NT2/D1 (cell line): ENCODE measurements at regions not wholly inside any gene's neighbourhood (a gene's known extent, or its start where the extent isn't known, plus 50 kb on each side); places are given as distances from the start of the nearest gene placed in this dataset.

Experiments
- DNase-seq: peaks from one replicate; pipeline ENCODE4 v3.0.0-alpha.2; 2011; ENCODE audit warnings: low read depth, low spot score
- H3K27me3 ChIP-seq: 2 replicates; pipeline ENCODE4 v1.6.0; 2011; ENCODE audit warnings: mild to moderate bottlenecking; ENCODE audit not compliant: insufficient read length, insufficient read depth
- H3K36me3 ChIP-seq: 2 replicates; pipeline ENCODE4 v1.6.1; 2011; ENCODE audit warnings: mild to moderate bottlenecking, low read length, mixed read lengths; ENCODE audit not compliant: insufficient read depth, insufficient read length
- H3K4me1 ChIP-seq: 2 replicates; pipeline ENCODE4 v1.5.1; 2011; ENCODE audit not compliant: insufficient read depth, insufficient read length
- H3K4me3 ChIP-seq: 2 replicates; pipeline ENCODE4 v1.5.1; 2011; ENCODE audit warnings: low read depth; ENCODE audit not compliant: insufficient read length
- H3K9ac ChIP-seq: 2 replicates; pipeline ENCODE4 v1.6.0; 2011; ENCODE audit warnings: low read depth; ENCODE audit not compliant: insufficient read length
- H3K9me3 ChIP-seq: 2 replicates; pipeline ENCODE4 v1.5.1; 2011; ENCODE audit warnings: mild to moderate bottlenecking, low read length; ENCODE audit not compliant: insufficient read depth
- SUZ12 ChIP-seq: IDR thresholded peaks from 2 replicates; pipeline ENCODE4 v1.6.1; 2011; ENCODE audit not compliant: insufficient read length, insufficient read depth; ENCODE audit errors: extremely low read depth
- YY1 ChIP-seq: IDR thresholded peaks from 2 replicates; pipeline ENCODE4 v1.6.1; 2011; ENCODE audit not compliant: insufficient read length, insufficient read depth
- ZNF274 ChIP-seq: IDR thresholded peaks from 2 replicates; pipeline ENCODE4 v1.6.1; 2011; ENCODE audit warnings: mild to moderate bottlenecking, low read depth, low read length

- no peak for DNase-seq
- TF ChIP-seq YY1: no peak
- Histone ChIP-seq H3K9me3 (no peaks in the 10 kb centered on the region), H3K9ac (no peak overlapping the region), H3K4me1 (peaks cover 11% of the 10 kb centered on the region), H3K4me3 (no peak overlapping the region), H3K36me3 (no peaks in the 10 kb centered on the region), H3K27me3 (no peaks in the 10 kb centered on the region)
Observed at GRCh38 chr9:113652355-113653152, 189.0 kb downstream of the RGS3 start.

- peaks cover 16% of the 10 kb centered on the region for H3K4me1 ChIP-seq
- no peaks in the 10 kb centered on the region for H3K27me3 ChIP-seq
- H3K36me3 ChIP-seq: no peaks in the 10 kb centered on the region
- no peak overlapping the region for H3K9ac ChIP-seq
- H3K4me3 ChIP-seq: no peak overlapping the region
- TF ChIP-seq SUZ12 (no peak), ZNF274 (no peak), YY1 (no peak)
- no peak for DNase-seq
- no peaks in the 10 kb centered on the region for H3K9me3 ChIP-seq
Observed at GRCh38 chr9:113653746-113654604, 190.4 kb downstream of the RGS3 start.

GRCh38 chr9:113654605-113655428 is 191.3 kb downstream of the RGS3 start:
- Histone ChIP-seq H3K27me3 (no peaks in the 10 kb centered on the region), H3K4me1 (peaks cover 16% of the 10 kb centered on the region), H3K36me3 (no peaks in the 10 kb centered on the region), H3K9me3 (no peaks in the 10 kb centered on the region), H3K9ac (peak overlapping the region; percentile 26), H3K4me3 (no peak overlapping the region)
- TF ChIP-seq SUZ12 (no peak), ZNF274 (no peak), YY1 (no peak)
- no peak for DNase-seq

- TF ChIP-seq ZNF274 (no peak), SUZ12 (no peak), YY1 (no peak)
- no peaks in the 10 kb centered on the region for H3K36me3 ChIP-seq
- no peak overlapping the region for H3K9ac ChIP-seq
- peaks cover 5% of the 10 kb centered on the region for H3K4me1 ChIP-seq
- DNase-seq: no peak
- no peaks in the 10 kb centered on the region for H3K9me3 ChIP-seq
- H3K27me3 ChIP-seq: no peaks in the 10 kb centered on the region
- no peak overlapping the region for H3K4me3 ChIP-seq
Observed at GRCh38 chr9:113656771-113657670, 193.5 kb downstream of the RGS3 start.

- Histone ChIP-seq H3K27me3 (no peaks in the 10 kb centered on the region), H3K36me3 (no peaks in the 10 kb centered on the region), H3K9ac (no peak overlapping the region), H3K9me3 (no peaks in the 10 kb centered on the region), H3K4me1 (peaks cover 5% of the 10 kb centered on the region), H3K4me3 (no peak overlapping the region)
- peak; percentile 85 for DNase-seq
- TF ChIP-seq YY1 (no peak), SUZ12 (no peak), ZNF274 (no peak)
Observed at GRCh38 chr9:113657765-113658544, 194.4 kb downstream of the RGS3 start.

- TF ChIP-seq ZNF274 (no peak), YY1 (no peak), SUZ12 (no peak)
- Histone ChIP-seq H3K36me3 (no peaks in the 10 kb centered on the region), H3K4me3 (no peak overlapping the region), H3K9me3 (no peaks in the 10 kb centered on the region), H3K4me1 (peaks cover 5% of the 10 kb centered on the region), H3K27me3 (no peaks in the 10 kb centered on the region), H3K9ac (no peak overlapping the region)
- no peak for DNase-seq
Observed at GRCh38 chr9:113658545-113658895, 195.0 kb downstream of the RGS3 start.
